Suprapubic skin (tissue), 4 donors: ENCODE measurements at regions not wholly inside any gene's neighbourhood (a gene's known extent, or its start where the extent isn't known, plus 50 kb on each side); places are given as distances from the start of the nearest gene placed in this dataset.

Experiments used
- DNase-seq, 2 donors: peaks; one replicate each; pipeline ENCODE4 v3.0.0-alpha.2; 2019; ENCODE audit warnings: low spot score in 2 of 2
- H3K27ac ChIP-seq: fragments of 200-600 bp; sonication (generic); one replicate; pipeline ENCODE4 v1.5.1; 2019
- H3K27me3 ChIP-seq: fragments of 200-600 bp; sonication (generic); one replicate; pipeline ENCODE4 v1.5.1; 2019
- H3K36me3 ChIP-seq: fragments of 200-600 bp; sonication (generic); one replicate; pipeline ENCODE4 v1.5.1; 2019
- H3K4me1 ChIP-seq: fragments of 200-600 bp; sonication (generic); one replicate; pipeline ENCODE4 v1.5.1; 2019
- H3K4me3 ChIP-seq: fragments of 200-600 bp; sonication (generic); one replicate; pipeline ENCODE4 v1.5.1; 2019; ENCODE audit warnings: mild to moderate bottlenecking
- H3K9me3 ChIP-seq: fragments of 200-600 bp; sonication (generic); one replicate; pipeline ENCODE4 v1.5.1; 2019
- CTCF ChIP-seq, 2 donors: fragments of 200-600 bp in 1 of 2; fragments of 450-650 bp in 1 of 2; sonication (generic) in 1 of 2; IDR thresholded peaks; one replicate each; pipeline ENCODE4 v1.5.1; 2016 to 2019; ENCODE audit warnings: antibody characterized with exemption in 2 of 2, mild to moderate bottlenecking in 1 of 2, moderate library complexity in 1 of 2
- EP300 ChIP-seq: sonication (generic); formaldehyde crosslinking; IDR thresholded peaks from one replicate; pipeline ENCODE4 v1.6.1; 2017; ENCODE audit warnings: antibody characterized with exemption
- POLR2A ChIP-seq, 2 donors: fragments of 450-650 bp; IDR thresholded peaks; one replicate each; pipeline ENCODE4 v1.6.1; 2017; ENCODE audit warnings: antibody characterized with exemption in 2 of 2, mild to moderate bottlenecking in 2 of 2, moderate library complexity in 2 of 2
- POLR2AphosphoS5 ChIP-seq, 3 donors: sonication (generic); formaldehyde crosslinking; IDR thresholded peaks; one replicate each; pipeline ENCODE4 v1.6.1; 2017; ENCODE audit warnings: antibody characterized with exemption in 3 of 3
- WGBS: methylation state at CpG from one replicate; pipeline ENCODE4 v1.1.5; 2018; 5-methylcytosine and 5-hydroxymethylcytosine counted together

GRCh38 chr7:153912211-153912610 is 140.0 kb upstream of the DPP6 start:
- no peaks in the 10 kb centered on the region for H3K9me3 ChIP-seq
- no peak overlapping the region for H3K27ac ChIP-seq
- no peaks in the 10 kb centered on the region for H3K4me1 ChIP-seq
- TF ChIP-seq CTCF (IDR thresholded peaks at IDR 0.05) (no peak), POLR2A (IDR thresholded peaks at IDR 0.05) (no peak), POLR2AphosphoS5 (IDR thresholded peaks at IDR 0.05) (no peak), EP300 (no peak)
- DNase-seq: no peak
- 80% methylated on average over 4 of the region's 4 CpGs for WGBS
- H3K27me3 ChIP-seq: no peaks in the 10 kb centered on the region
- no peaks in the 10 kb centered on the region for H3K36me3 ChIP-seq
- no peak overlapping the region for H3K4me3 ChIP-seq

- Histone ChIP-seq H3K27ac (no peak overlapping the region), H3K4me3 (no peak overlapping the region), H3K36me3 (no peaks in the 10 kb centered on the region), H3K27me3 (no peaks in the 10 kb centered on the region), H3K9me3 (no peaks in the 10 kb centered on the region), H3K4me1 (no peaks in the 10 kb centered on the region)
- no peak for TF ChIP-seq POLR2A (IDR thresholded peaks at IDR 0.05)
- TF ChIP-seq CTCF (IDR thresholded peaks at IDR 0.05): no peak
- no peak for TF ChIP-seq POLR2AphosphoS5 (IDR thresholded peaks at IDR 0.05)
- TF ChIP-seq EP300: no peak
- DNase-seq: no peak
- 41% methylated on average over 5 of the region's 5 CpGs for WGBS
Observed at GRCh38 chr7:153920126-153920525, 132.1 kb upstream of the DPP6 start.

GRCh38 chr7:153920897-153921296 is 131.3 kb upstream of the DPP6 start:
- TF ChIP-seq CTCF (IDR thresholded peaks at IDR 0.05): no peak
- TF ChIP-seq EP300: no peak
- TF ChIP-seq POLR2AphosphoS5 (IDR thresholded peaks at IDR 0.05): no peak
- no peak for TF ChIP-seq POLR2A (IDR thresholded peaks at IDR 0.05)
- Histone ChIP-seq H3K27me3 (no peaks in the 10 kb centered on the region), H3K4me3 (no peak overlapping the region), H3K4me1 (no peaks in the 10 kb centered on the region), H3K36me3 (no peaks in the 10 kb centered on the region), H3K9me3 (no peaks in the 10 kb centered on the region), H3K27ac (no peak overlapping the region)
- no peak for DNase-seq
- 81% methylated on average over 5 of the region's 5 CpGs for WGBS

GRCh38 chr7:153921408-153921807 is 130.8 kb upstream of the DPP6 start:
- no peak for TF ChIP-seq EP300
- no peak for TF ChIP-seq POLR2AphosphoS5 (IDR thresholded peaks at IDR 0.05)
- no peak for TF ChIP-seq CTCF (IDR thresholded peaks at IDR 0.05)
- TF ChIP-seq POLR2A (IDR thresholded peaks at IDR 0.05): no peak
- H3K4me1 ChIP-seq: no peaks in the 10 kb centered on the region
- no peaks in the 10 kb centered on the region for H3K9me3 ChIP-seq
- H3K36me3 ChIP-seq: no peaks in the 10 kb centered on the region
- no peak overlapping the region for H3K4me3 ChIP-seq
- DNase-seq: no peak
- WGBS: 85% methylated on average over 3 of the region's 3 CpGs
- H3K27ac ChIP-seq: no peak overlapping the region
- no peaks in the 10 kb centered on the region for H3K27me3 ChIP-seq

GRCh38 chr7:153930696-153931095 is 121.5 kb upstream of the DPP6 start:
- Histone ChIP-seq H3K27ac (no peak overlapping the region), H3K4me1 (no peaks in the 10 kb centered on the region), H3K27me3 (no peaks in the 10 kb centered on the region), H3K36me3 (no peaks in the 10 kb centered on the region), H3K9me3 (no peaks in the 10 kb centered on the region), H3K4me3 (no peak overlapping the region)
- 71% methylated on average over 2 of the region's 2 CpGs for WGBS
- TF ChIP-seq POLR2A (IDR thresholded peaks at IDR 0.05) (no peak), EP300 (no peak), CTCF (IDR thresholded peaks at IDR 0.05) (no peak), POLR2AphosphoS5 (IDR thresholded peaks at IDR 0.05) (no peak)
- DNase-seq: no peak
